CD14-positive monocyte (primary cell): ENCODE measurements at regions not wholly inside any gene's neighbourhood (a gene's known extent, or its start where the extent isn't known, plus 50 kb on each side); places are given as distances from the start of the nearest gene placed in this dataset.

Experiments used
- DNase-seq, 3 donors: peaks; one replicate each; pipeline ENCODE4 v3.0.0-alpha.2; 2011 to 2022
- H2AFZ ChIP-seq: 2 replicates; pipeline ENCODE4 v1.6.0; 2012; ENCODE audit warnings: mild to moderate bottlenecking, low read depth, low read length, inconsistent platforms; ENCODE audit not compliant: insufficient read depth, poor library complexity, severe bottlenecking
- H3K27ac ChIP-seq, 2 donors: 1 replicate in 1 of 2; 2 replicates in 1 of 2; pipeline ENCODE4 v1.5.1; 2012 to 2013; ENCODE audit warnings: low read length in 2 of 2, control low read depth in 1 of 2, inconsistent platforms in 1 of 2, low read depth in 1 of 2, mild to moderate bottlenecking in 1 of 2
- H3K27me3 ChIP-seq, 2 donors: one replicate each; pipeline versions ENCODE4 v1.6.0 to v1.6.1; 2011 to 2013; ENCODE audit warnings: low read length in 2 of 2; ENCODE audit not compliant: control insufficient read depth in 2 of 2, insufficient read depth in 2 of 2
- H3K36me3 ChIP-seq, 2 donors: replicated peaks in 1 of 2; 1 replicate in 1 of 2; 2 replicates in 1 of 2; pipeline versions ENCODE4 v1.5.1 to v1.6.1; 2012 to 2013; ENCODE audit warnings: low read length in 2 of 2, control low read depth in 1 of 2, inconsistent platforms in 1 of 2, mild to moderate bottlenecking in 1 of 2; ENCODE audit not compliant: insufficient read depth in 2 of 2, control insufficient read depth in 1 of 2
- H3K4me1 ChIP-seq, 2 donors: 1 replicate in 1 of 2; 2 replicates in 1 of 2; pipeline versions ENCODE4 v1.5.1 to v1.6.1; 2012 to 2013; ENCODE audit warnings: low read length in 2 of 2, control low read depth in 1 of 2, inconsistent platforms in 1 of 2, mild to moderate bottlenecking in 1 of 2, moderate library complexity in 1 of 2; ENCODE audit not compliant: insufficient read depth in 2 of 2, control insufficient read depth in 1 of 2
- H3K4me2 ChIP-seq: replicated peaks from 2 replicates; pipeline ENCODE3; 2012; ENCODE audit warnings: low read length, moderate library complexity, mild to moderate bottlenecking; ENCODE audit not compliant: poor library complexity, severe bottlenecking; ENCODE audit errors: extremely low read depth
- H3K4me3 ChIP-seq, 3 experiments: fragments of 200-600 bp in 1 of 3; sonication (generic) in 1 of 3; replicated peaks in 1 of 3; 1 replicate in 2 of 3; 2 replicates in 1 of 3; pipeline ENCODE4 v1.5.1; 2011 to 2013; ENCODE audit warnings: low read length in 3 of 3, mild to moderate bottlenecking in 3 of 3, control low read depth in 2 of 3, low read depth in 2 of 3, inconsistent platforms in 1 of 3, moderate library complexity in 1 of 3
- H3K79me2 ChIP-seq: 2 replicates; pipeline ENCODE4 v1.6.0; 2012; ENCODE audit warnings: mild to moderate bottlenecking, control low read depth, inconsistent platforms, low read length, moderate library complexity; ENCODE audit not compliant: insufficient read depth
- H3K9ac ChIP-seq: 2 replicates; pipeline ENCODE4 v1.6.0; 2017; ENCODE audit warnings: low read length, mild to moderate bottlenecking; ENCODE audit not compliant: insufficient read depth, poor library complexity, severe bottlenecking
- H3K9me3 ChIP-seq, 2 donors: replicated peaks in 1 of 2; 1 replicate in 1 of 2; 2 replicates in 1 of 2; pipeline versions ENCODE4 v1.5.1 to v1.6.1; 2012 to 2013; ENCODE audit warnings: low read length in 2 of 2, control low read depth in 1 of 2; ENCODE audit not compliant: control insufficient read depth in 1 of 2, insufficient read depth in 1 of 2
- H4K20me1 ChIP-seq: 2 replicates; pipeline ENCODE4 v1.6.0; 2012; ENCODE audit warnings: mild to moderate bottlenecking, low read length, control low read depth, moderate library complexity; ENCODE audit not compliant: insufficient read depth
- H3K27ac Mint-ChIP-seq, 7 donors: one replicate each; pipeline ENCODE4 v1.8.0; 2020; ENCODE audit warnings: mild to moderate bottlenecking in 7 of 7, mixed read lengths in 7 of 7, moderate library complexity in 6 of 7, inconsistent platforms in 2 of 7
- H3K27me3 Mint-ChIP-seq, 3 donors: one replicate each; pipeline ENCODE4 v1.8.0; 2021 to 2022; ENCODE audit warnings: low read depth in 3 of 3, mild to moderate bottlenecking in 3 of 3, mixed read lengths in 3 of 3, moderate library complexity in 3 of 3, inconsistent platforms in 1 of 3
- H3K36me3 Mint-ChIP-seq, 2 donors: one replicate each; pipeline ENCODE4 v1.8.0; 2020; ENCODE audit warnings: mixed read lengths in 2 of 2, inconsistent platforms in 1 of 2, mild to moderate bottlenecking in 1 of 2
- H3K4me1 Mint-ChIP-seq: one replicate; pipeline ENCODE4 v1.8.0; 2020; ENCODE audit warnings: mild to moderate bottlenecking, mixed read lengths
- H3K4me3 Mint-ChIP-seq, 2 donors: one replicate each; pipeline ENCODE4 v1.8.0; 2020; ENCODE audit warnings: mild to moderate bottlenecking in 2 of 2, mixed read lengths in 2 of 2, moderate library complexity in 1 of 2
- H3K9me3 Mint-ChIP-seq, 7 donors: one replicate each; pipeline ENCODE4 v1.8.0; 2020 to 2022; ENCODE audit warnings: mixed read lengths in 7 of 7, mild to moderate bottlenecking in 6 of 7, moderate library complexity in 6 of 7, inconsistent platforms in 2 of 7
- WGBS: methylation state at CpG from one replicate; pipeline ENCODE4 v1.1.5; 2013; ENCODE audit warnings: missing lambda C conversion rate; ENCODE audit not compliant: insufficient coverage; 5-methylcytosine and 5-hydroxymethylcytosine counted together
- intact Hi-C, 2 donors: fragments of 100-400 bp; cut with micrococcal nuclease; formaldehyde crosslinking; loops; one replicate each; pipeline versions ENCODE4 v1.15.0 to v1.15.1; 2023
- TF ChIP-seq, protein P1 (sequence below): fragments of 200-600 bp; IDR thresholded peaks from one replicate; pipeline ENCODE4 v1.8.0; 2022; ENCODE audit warnings: antibody characterized with exemption, mild to moderate bottlenecking

GRCh38 chr18:46293742-46294181, 189.6 kb downstream of the HAUS1 start:
- H3K36me3 Mint-ChIP-seq = no peaks in the 10 kb centered on the region
- H3K9ac ChIP-seq = no peak overlapping the region
- peak overlapping the region; percentile 32 for H3K4me2 ChIP-seq
- DNase-seq = no peak
- H3K9me3 Mint-ChIP-seq = peaks cover 0 to 3% (median 0%) of the 10 kb centered on the region in 7 donors
- 80% methylated on average over 1 of the region's 5 CpGs for WGBS
- H3K4me3 Mint-ChIP-seq = no peak overlapping the region
- H3K4me3 ChIP-seq = no peak overlapping the region
- H3K79me2 ChIP-seq = no peaks in the 10 kb centered on the region
- H3K36me3 ChIP-seq = no peaks in the 10 kb centered on the region
- intact Hi-C loops = no loop called here
- TF ChIP-seq, protein P1, sequence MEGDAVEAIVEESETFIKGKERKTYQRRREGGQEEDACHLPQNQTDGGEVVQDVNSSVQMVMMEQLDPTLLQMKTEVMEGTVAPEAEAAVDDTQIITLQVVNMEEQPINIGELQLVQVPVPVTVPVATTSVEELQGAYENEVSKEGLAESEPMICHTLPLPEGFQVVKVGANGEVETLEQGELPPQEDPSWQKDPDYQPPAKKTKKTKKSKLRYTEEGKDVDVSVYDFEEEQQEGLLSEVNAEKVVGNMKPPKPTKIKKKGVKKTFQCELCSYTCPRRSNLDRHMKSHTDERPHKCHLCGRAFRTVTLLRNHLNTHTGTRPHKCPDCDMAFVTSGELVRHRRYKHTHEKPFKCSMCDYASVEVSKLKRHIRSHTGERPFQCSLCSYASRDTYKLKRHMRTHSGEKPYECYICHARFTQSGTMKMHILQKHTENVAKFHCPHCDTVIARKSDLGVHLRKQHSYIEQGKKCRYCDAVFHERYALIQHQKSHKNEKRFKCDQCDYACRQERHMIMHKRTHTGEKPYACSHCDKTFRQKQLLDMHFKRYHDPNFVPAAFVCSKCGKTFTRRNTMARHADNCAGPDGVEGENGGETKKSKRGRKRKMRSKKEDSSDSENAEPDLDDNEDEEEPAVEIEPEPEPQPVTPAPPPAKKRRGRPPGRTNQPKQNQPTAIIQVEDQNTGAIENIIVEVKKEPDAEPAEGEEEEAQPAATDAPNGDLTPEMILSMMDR = no peak
- peaks cover 21% of the 10 kb centered on the region for H3K4me1 Mint-ChIP-seq
- peak overlapping the region in 2 of 7 donors; percentile 6 to 37 for H3K27ac Mint-ChIP-seq
- peaks cover 18 to 28% of the 10 kb centered on the region in 2 donors for H3K4me1 ChIP-seq
- no peak overlapping the region for H3K27ac ChIP-seq
- H3K9me3 ChIP-seq = no peaks in the 10 kb centered on the region
- no peaks in the 10 kb centered on the region for H3K27me3 ChIP-seq
- H3K27me3 Mint-ChIP-seq = peaks cover 4 to 11% (median 4%) of the 10 kb centered on the region in 3 donors
- H4K20me1 ChIP-seq = no peaks in the 10 kb centered on the region
- no peak overlapping the region for H2AFZ ChIP-seq

DNA sequence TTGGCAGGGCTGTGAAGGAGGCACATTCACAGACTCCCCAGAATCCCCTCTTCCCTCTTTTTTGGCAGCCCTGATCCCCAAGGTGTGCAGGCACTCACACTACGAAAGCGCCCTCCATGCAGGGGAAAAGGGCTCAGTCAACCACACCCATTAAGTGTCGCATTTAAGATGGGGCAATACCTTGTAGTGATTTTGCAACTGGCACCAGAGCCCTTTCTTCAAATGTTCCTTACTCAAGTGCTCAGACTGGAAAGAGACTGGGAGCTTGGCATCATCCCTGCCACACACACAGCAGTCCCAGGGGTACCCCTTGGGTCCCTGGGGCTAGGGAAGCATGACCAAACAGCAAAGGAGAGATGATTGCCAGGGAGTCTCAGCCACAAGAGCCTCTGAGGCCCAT, 190.1 kb downstream of the HAUS1 start:
- Histone ChIP-seq H3K79me2 (no peaks in the 10 kb centered on the region), H3K27ac (no peak overlapping the region), H3K4me3 (no peak overlapping the region), H3K4me1 (peaks cover 18 to 28% of the 10 kb centered on the region in 2 donors), H3K27me3 (no peaks in the 10 kb centered on the region), H2AFZ (peak overlapping the region; percentile 32), H3K4me2 (peak overlapping the region; percentile 32), H3K9ac (no peak overlapping the region), H3K36me3 (no peaks in the 10 kb centered on the region), H4K20me1 (no peaks in the 10 kb centered on the region), H3K9me3 (no peaks in the 10 kb centered on the region)
- H3K4me1 Mint-ChIP-seq = peaks cover 21% of the 10 kb centered on the region
- H3K36me3 Mint-ChIP-seq = no peaks in the 10 kb centered on the region
- intact Hi-C loops = no loop called here
- TF ChIP-seq, protein P1 = no peak
- 23% methylated on average over 3 of the region's 3 CpGs for WGBS
- H3K9me3 Mint-ChIP-seq = peaks cover 0 to 3% (median 0%) of the 10 kb centered on the region in 7 donors
- peak overlapping the region in 1 of 2 donors; percentile 57 for H3K4me3 Mint-ChIP-seq
- H3K27me3 Mint-ChIP-seq = peaks cover 4 to 13% (median 4%) of the 10 kb centered on the region in 3 donors
- peak overlapping the region in 2 of 7 donors; percentile 19 to 56 for H3K27ac Mint-ChIP-seq
- peak; percentile 47 to 63 (median 56) for DNase-seq
